ENCODE measurements at regions not wholly inside any gene's neighbourhood (a gene's known extent, or its start where the extent isn't known, plus 50 kb on each side); places are given as distances from the start of the nearest gene placed in this dataset.

- Histone ChIP-seq H3K4me1 (ENCODE audit: control insufficient read depth in 2 of 3, insufficient read depth in 2 of 3, low read depth in 1 of 3, low read length in 3 of 3) (peaks cover 0 to 4% (median 4%) of the 10 kb centered on the region in 3 donors), H3K9ac (ENCODE audit: low read length in 3 of 3) (no peak overlapping the region), H3K27me3 (ENCODE audit: control insufficient read depth, insufficient read depth, low read length) (no peaks in the 10 kb centered on the region), H3K36me3 (ENCODE audit: control insufficient read depth in 2 of 3, insufficient read depth in 3 of 3, low read length in 3 of 3) (no peaks in the 10 kb centered on the region), H3K9me3 (ENCODE audit: control insufficient read depth in 2 of 3, insufficient read depth in 1 of 3, low read length in 3 of 3) (no peaks in the 10 kb centered on the region), H3K4me3 (ENCODE audit: low read length in 3 of 3) (no peak overlapping the region), H3K27ac (ENCODE audit: low read depth in 2 of 2, low read length in 2 of 2) (peak overlapping the region in 1 of 2 donors; percentile 51)
- no peak for TF ChIP-seq CTCF (IDR thresholded peaks at IDR 0.05; ENCODE audit: borderline replicate concordance, extremely low read depth, insufficient read depth)
- FAIRE-seq (no peak), DNase-seq (peak in 1 of 5 donors; percentile 16)
- intact Hi-C loops (cut with DNase I) = no loop called here
Measured at GRCh38 chr2:176419591-176420071, 150.4 kb downstream of the MTX2 start.

GRCh38 chr2:176421297-176422050 is 152.2 kb downstream of the MTX2 start:
- no peaks in the 10 kb centered on the region for H3K27me3 ChIP-seq (ENCODE audit: control insufficient read depth, insufficient read depth, low read length)
- no peak overlapping the region for H3K4me3 ChIP-seq (ENCODE audit: low read length in 3 of 3)
- no peak for TF ChIP-seq CTCF (IDR thresholded peaks at IDR 0.05; ENCODE audit: borderline replicate concordance, extremely low read depth, insufficient read depth)
- DNase-seq (peak in 4 of 5 donors; percentile 66 to 93 (median 88)), FAIRE-seq (no peak)
- no peaks in the 10 kb centered on the region for H3K36me3 ChIP-seq (ENCODE audit: control insufficient read depth in 2 of 3, insufficient read depth in 3 of 3, low read length in 3 of 3)
- no peaks in the 10 kb centered on the region for H3K9me3 ChIP-seq (ENCODE audit: control insufficient read depth in 2 of 3, insufficient read depth in 1 of 3, low read length in 3 of 3)
- H3K9ac ChIP-seq (ENCODE audit: low read length in 3 of 3) = no peak overlapping the region
- intact Hi-C loops (cut with DNase I) = no loop called here
- peak overlapping the region; percentile 45 to 52 for H3K27ac ChIP-seq (ENCODE audit: low read depth in 2 of 2, low read length in 2 of 2)
- peaks cover 0 to 4% (median 4%) of the 10 kb centered on the region in 3 donors for H3K4me1 ChIP-seq (ENCODE audit: control insufficient read depth in 2 of 3, insufficient read depth in 2 of 3, low read depth in 1 of 3, low read length in 3 of 3)

DNA sequence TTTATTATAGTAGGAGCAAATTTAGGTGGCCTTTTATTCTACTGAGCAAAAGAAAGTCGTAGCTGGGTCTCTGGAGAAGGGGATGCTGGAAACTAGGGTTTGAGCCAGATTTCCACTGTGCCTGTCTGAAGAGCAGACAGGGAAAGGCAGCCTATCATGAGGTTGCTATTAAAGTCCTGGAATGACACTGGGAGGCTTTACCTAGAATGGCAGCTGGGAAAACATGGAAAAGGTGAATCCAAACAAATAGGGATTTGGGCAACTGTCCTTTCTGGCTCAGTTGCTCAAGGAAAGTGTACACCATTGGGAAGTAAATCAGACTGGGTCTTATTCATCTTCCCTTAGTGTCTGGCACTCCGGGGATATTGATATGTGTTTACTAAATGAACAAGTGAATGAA is 154.6 kb downstream of the MTX2 start:
- Histone ChIP-seq H3K27ac (ENCODE audit: low read depth in 2 of 2, low read length in 2 of 2) (no peak overlapping the region), H3K4me3 (ENCODE audit: low read length in 3 of 3) (no peak overlapping the region), H3K27me3 (ENCODE audit: control insufficient read depth, insufficient read depth, low read length) (no peaks in the 10 kb centered on the region), H3K4me1 (ENCODE audit: control insufficient read depth in 2 of 3, insufficient read depth in 2 of 3, low read depth in 1 of 3, low read length in 3 of 3) (peaks cover 0 to 4% (median 4%) of the 10 kb centered on the region in 3 donors), H3K9ac (ENCODE audit: low read length in 3 of 3) (no peak overlapping the region), H3K36me3 (ENCODE audit: control insufficient read depth in 2 of 3, insufficient read depth in 3 of 3, low read length in 3 of 3) (no peaks in the 10 kb centered on the region), H3K9me3 (ENCODE audit: control insufficient read depth in 2 of 3, insufficient read depth in 1 of 3, low read length in 3 of 3) (no peaks in the 10 kb centered on the region)
- TF ChIP-seq CTCF (IDR thresholded peaks at IDR 0.05; ENCODE audit: borderline replicate concordance, extremely low read depth, insufficient read depth) = no peak
- DNase-seq = peak in 1 of 5 donors; percentile 0
- intact Hi-C loops (cut with DNase I) = no loop called here
- no peak for FAIRE-seq
